Medulla oblongata (tissue), 1 donor: ENCODE measurements at regions not wholly inside any gene's neighbourhood (a gene's known extent, or its start where the extent isn't known, plus 50 kb on each side); places are given as distances from the start of the nearest gene placed in this dataset.
"Not testable (repeated sequence)": the region's sequence is repeated elsewhere in the genome, so short reads cannot be mapped to it uniquely, and the experiment has no call there.

Source experiments
- DNase-seq: peaks from one replicate; pipeline ENCODE4 v3.0.0-alpha.2; 2015; ENCODE audit errors: extremely low spot score

- DNase-seq: no peak
These were observed 102.1 kb downstream of the SHCBP1 start for GRCh38 chr16:46519063-46519462.

- DNase-seq: no peak
These were observed 124.5 kb downstream of the SHCBP1 start for GRCh38 chr16:46496701-46497100.

GRCh38 chr16:46482895-46483294 lies 138.3 kb downstream of the SHCBP1 start:
- DNase-seq: no peak

GRCh38 chr16:46466239-46466638 lies 154.9 kb downstream of the SHCBP1 start:
- DNase-seq: no peak

- not testable (repeated sequence) for DNase-seq
These were observed 166.4 kb downstream of the SHCBP1 start for GRCh38 chr16:46454801-46455200.

- no peak for DNase-seq
These were observed 192.8 kb downstream of the SHCBP1 start for GRCh38 chr16:46428108-46429061.

GRCh38 chr16:46427340-46428107 lies 193.7 kb downstream of the SHCBP1 start:
- no peak for DNase-seq

- no peak for DNase-seq
These were observed 194.8 kb downstream of the SHCBP1 start for GRCh38 chr16:46426336-46426735.

GRCh38 chr16:46404028-46404427 lies 217.2 kb downstream of the SHCBP1 start:
- DNase-seq: no peak

GRCh38 chr16:46398559-46398958 lies 222.6 kb downstream of the SHCBP1 start:
- DNase-seq: not testable (repeated sequence)

- DNase-seq: peak; percentile 12
These were observed 224.3 kb downstream of the SHCBP1 start for GRCh38 chr16:46396883-46397270.

GRCh38 chr16:46396131-46396882 lies 224.9 kb downstream of the SHCBP1 start:
- DNase-seq: peak; percentile 40

- peak; percentile 63 for DNase-seq
These were observed 225.7 kb downstream of the SHCBP1 start for GRCh38 chr16:46395391-46395921.

- DNase-seq: peak; percentile 86
These were observed 226.2 kb downstream of the SHCBP1 start for GRCh38 chr16:46394963-46395362.

GRCh38 chr16:46394149-46394548 lies 227.0 kb downstream of the SHCBP1 start:
- peak; percentile 57 for DNase-seq

- peak; percentile 83 for DNase-seq
These were observed 228.1 kb downstream of the SHCBP1 start for GRCh38 chr16:46392930-46393722.

GRCh38 chr16:46390660-46391462 lies 230.3 kb downstream of the SHCBP1 start:
- DNase-seq: peak; percentile 67

GRCh38 chr16:46389561-46390041 lies 231.6 kb downstream of the SHCBP1 start:
- peak; percentile 100 for DNase-seq

GRCh38 chr16:46388939-46389491 lies 232.2 kb downstream of the SHCBP1 start:
- DNase-seq: not testable (repeated sequence)
